ENCODE measurements at regions not wholly inside any gene's neighbourhood (a gene's known extent, or its start where the extent isn't known, plus 50 kb on each side); places are given as distances from the start of the nearest gene placed in this dataset.

DNA sequence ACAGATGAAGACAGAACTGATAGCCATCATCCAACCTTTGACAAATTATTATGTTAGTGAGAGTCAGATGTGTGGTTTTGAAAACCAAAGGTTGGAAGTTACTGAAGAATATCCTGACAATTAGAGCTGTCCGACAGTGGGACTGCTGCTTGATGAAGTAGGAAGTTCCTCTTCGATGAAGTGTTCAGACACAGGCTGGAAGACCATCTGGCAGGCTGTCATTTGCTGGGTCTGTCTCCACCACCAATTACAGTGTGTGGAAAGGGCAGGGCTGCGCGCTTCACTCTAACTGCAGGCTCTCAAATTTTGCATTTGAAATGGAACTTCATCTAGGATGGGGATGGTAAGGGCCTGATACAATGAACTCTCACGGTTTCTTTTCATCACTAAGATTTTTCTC is 313.8 kb downstream of the PIK3C3 start:
- H3K9me3 ChIP-seq (ENCODE audit: control insufficient read depth, low read depth, low read length): no peaks in the 10 kb centered on the region
- H4K20me1 ChIP-seq (ENCODE audit: control insufficient read depth, extremely low read depth, insufficient read depth, low read length): no peaks in the 10 kb centered on the region
- FAIRE-seq (no peak), DNase-seq (ENCODE audit: low read depth, low spot score) (no peak)
- dilution Hi-C loops (cut with MboI; ENCODE audit: extremely low pct_ligation_motif_present, low sequenced_read_pairs): no loop called here
- no peaks in the 10 kb centered on the region for H3K9me1 ChIP-seq (ENCODE audit: control insufficient read depth, extremely low read depth, insufficient read depth, low read length)
- H3K4me2 ChIP-seq (ENCODE audit: control insufficient read depth, extremely low read depth, insufficient read depth, low read depth, low read length): no peak overlapping the region
- no peaks in the 10 kb centered on the region for H3K27me3 ChIP-seq (ENCODE audit: control insufficient read depth, extremely low read depth, insufficient read depth, low read length)
- H3K79me2 ChIP-seq (ENCODE audit: control insufficient read depth, insufficient read depth, low read length): no peaks in the 10 kb centered on the region
- no peak overlapping the region for H2AFZ ChIP-seq (ENCODE audit: control insufficient read depth, low read length)
- no peaks in the 10 kb centered on the region for H3K4me1 ChIP-seq (ENCODE audit: control insufficient read depth, extremely low read depth, insufficient read depth, low read length)
- no peaks in the 10 kb centered on the region for H3K36me3 ChIP-seq (ENCODE audit: control insufficient read depth in 2 of 2, extremely low read depth in 1 of 2, insufficient read depth in 2 of 2, low read length in 2 of 2)
- TF ChIP-seq, protein P1, sequence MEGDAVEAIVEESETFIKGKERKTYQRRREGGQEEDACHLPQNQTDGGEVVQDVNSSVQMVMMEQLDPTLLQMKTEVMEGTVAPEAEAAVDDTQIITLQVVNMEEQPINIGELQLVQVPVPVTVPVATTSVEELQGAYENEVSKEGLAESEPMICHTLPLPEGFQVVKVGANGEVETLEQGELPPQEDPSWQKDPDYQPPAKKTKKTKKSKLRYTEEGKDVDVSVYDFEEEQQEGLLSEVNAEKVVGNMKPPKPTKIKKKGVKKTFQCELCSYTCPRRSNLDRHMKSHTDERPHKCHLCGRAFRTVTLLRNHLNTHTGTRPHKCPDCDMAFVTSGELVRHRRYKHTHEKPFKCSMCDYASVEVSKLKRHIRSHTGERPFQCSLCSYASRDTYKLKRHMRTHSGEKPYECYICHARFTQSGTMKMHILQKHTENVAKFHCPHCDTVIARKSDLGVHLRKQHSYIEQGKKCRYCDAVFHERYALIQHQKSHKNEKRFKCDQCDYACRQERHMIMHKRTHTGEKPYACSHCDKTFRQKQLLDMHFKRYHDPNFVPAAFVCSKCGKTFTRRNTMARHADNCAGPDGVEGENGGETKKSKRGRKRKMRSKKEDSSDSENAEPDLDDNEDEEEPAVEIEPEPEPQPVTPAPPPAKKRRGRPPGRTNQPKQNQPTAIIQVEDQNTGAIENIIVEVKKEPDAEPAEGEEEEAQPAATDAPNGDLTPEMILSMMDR (optimal IDR thresholded peaks at IDR 0.05 in 1 of 3, IDR thresholded peaks at IDR 0.05 in 1 of 3, conservative IDR thresholded peaks at IDR 0.05 in 1 of 3; ENCODE audit: extremely low read depth in 1 of 3, insufficient read depth in 2 of 3, low read length in 3 of 3): no peak
- TF ChIP-seq EZH2 (IDR thresholded peaks at IDR 0.05; ENCODE audit: low read length): no peak
- H3K4me3 ChIP-seq (ENCODE audit: control insufficient read depth in 2 of 3, extremely low read depth in 1 of 3, insufficient read depth in 2 of 3, low read depth in 1 of 3, low read length in 3 of 3): no peak overlapping the region
- H3K9ac ChIP-seq (ENCODE audit: control insufficient read depth, extremely low read depth, insufficient read depth, low read length): no peak overlapping the region
- H3K27ac ChIP-seq (ENCODE audit: control insufficient read depth, insufficient read depth, low read length): no peak overlapping the region

DNA sequence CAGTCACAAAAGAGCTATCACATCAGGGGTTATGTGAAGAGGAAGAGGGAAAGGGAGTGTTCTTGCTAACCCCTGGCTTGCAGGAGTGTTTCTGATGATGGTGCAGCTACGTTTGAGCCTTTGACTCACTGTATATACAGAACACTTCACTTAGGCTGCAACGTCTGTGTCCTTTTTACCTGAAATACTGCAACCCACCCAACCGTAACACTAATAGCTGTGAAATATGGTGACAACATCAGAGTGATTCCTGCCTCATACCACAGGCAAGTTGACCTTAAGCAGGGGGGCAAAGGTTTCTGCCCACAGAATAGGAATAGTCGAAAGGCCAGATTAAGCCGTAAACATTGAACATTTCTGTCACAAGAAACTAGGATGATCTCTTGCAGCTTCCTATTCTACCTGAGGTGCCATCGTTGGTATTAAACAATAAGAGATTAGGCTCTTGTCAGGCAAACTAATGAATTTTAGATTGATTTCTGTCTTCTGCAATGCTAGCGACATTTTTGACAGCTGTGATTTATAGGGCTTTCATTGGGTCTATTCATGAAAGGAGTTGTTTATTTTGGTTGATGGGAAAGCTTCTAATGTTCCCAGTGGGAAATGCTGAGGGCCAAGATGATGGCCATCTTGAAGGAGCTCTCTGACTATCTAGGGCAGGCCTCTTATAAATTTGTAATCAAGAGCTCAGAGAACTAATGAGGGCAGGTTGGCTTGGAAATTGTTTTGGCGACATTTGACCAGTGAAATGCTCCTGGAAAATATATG is 316.8 kb downstream of the PIK3C3 start:
- Histone ChIP-seq H2AFZ (ENCODE audit: control insufficient read depth, low read length) (no peak overlapping the region), H3K36me3 (ENCODE audit: control insufficient read depth in 2 of 2, extremely low read depth in 1 of 2, insufficient read depth in 2 of 2, low read length in 2 of 2) (no peaks in the 10 kb centered on the region), H3K4me2 (ENCODE audit: control insufficient read depth, extremely low read depth, insufficient read depth, low read depth, low read length) (no peak overlapping the region), H3K4me3 (ENCODE audit: control insufficient read depth in 2 of 3, extremely low read depth in 1 of 3, insufficient read depth in 2 of 3, low read depth in 1 of 3, low read length in 3 of 3) (no peak overlapping the region), H3K9ac (ENCODE audit: control insufficient read depth, extremely low read depth, insufficient read depth, low read length) (no peak overlapping the region), H3K27ac (ENCODE audit: control insufficient read depth, insufficient read depth, low read length) (no peak overlapping the region), H3K27me3 (ENCODE audit: control insufficient read depth, extremely low read depth, insufficient read depth, low read length) (no peaks in the 10 kb centered on the region), H3K9me1 (ENCODE audit: control insufficient read depth, extremely low read depth, insufficient read depth, low read length) (no peaks in the 10 kb centered on the region), H3K79me2 (ENCODE audit: control insufficient read depth, insufficient read depth, low read length) (no peaks in the 10 kb centered on the region), H3K9me3 (ENCODE audit: control insufficient read depth, low read depth, low read length) (no peaks in the 10 kb centered on the region), H3K4me1 (ENCODE audit: control insufficient read depth, extremely low read depth, insufficient read depth, low read length) (no peaks in the 10 kb centered on the region), H4K20me1 (ENCODE audit: control insufficient read depth, extremely low read depth, insufficient read depth, low read length) (no peaks in the 10 kb centered on the region)
- dilution Hi-C loops (cut with MboI; ENCODE audit: extremely low pct_ligation_motif_present, low sequenced_read_pairs): no loop called here
- FAIRE-seq (no peak), DNase-seq (ENCODE audit: low read depth, low spot score) (no peak)
- TF ChIP-seq, protein P1 (optimal IDR thresholded peaks at IDR 0.05 in 1 of 3, IDR thresholded peaks at IDR 0.05 in 1 of 3, conservative IDR thresholded peaks at IDR 0.05 in 1 of 3; ENCODE audit: extremely low read depth in 1 of 3, insufficient read depth in 2 of 3, low read length in 3 of 3): no peak
